H1 (cell line): ENCODE measurements at regions not wholly inside any gene's neighbourhood (a gene's known extent, or its start where the extent isn't known, plus 50 kb on each side); places are given as distances from the start of the nearest gene placed in this dataset.

Experiments
- CTCF ChIA-PET: fragments of 300-600 bp; sonication (Branson Sonifier 250); formaldehyde crosslinking; loops from one replicate; lab custom pipeline; 2021; ENCODE audit not compliant: partially characterized antibody; lab: Charles Lee
- POLR2A ChIA-PET: fragments of 300-600 bp; sonication (Branson Sonifier 250); formaldehyde crosslinking; loops from one replicate; lab custom pipeline; 2021; ENCODE audit warnings: inconsistent platforms; ENCODE audit not compliant: partially characterized antibody; lab: Charles Lee
- DNase-seq, 2 experiments: peaks; one replicate each; pipeline versions ENCODE4 v3.0.0 to v3.0.0-alpha.2; 2010 to 2022; ENCODE audit warnings: low spot score in 2 of 2, low read depth in 1 of 2, mixed read lengths in 1 of 2
- FAIRE-seq: peaks from 2 replicates; lab custom pipeline; 2011; peaks lifted over from hg19 to GRCh38; lab: Jason Lieb, UNC
- H2AFZ ChIP-seq: 2 replicates; pipeline ENCODE4 v1.8.1; 2012; ENCODE audit warnings: low read length, inconsistent platforms
- H2AK5ac ChIP-seq: 2 replicates; pipeline ENCODE4 v1.6.1; 2013; ENCODE audit warnings: low read depth, low read length
- H2BK120ac ChIP-seq: replicated peaks from 2 replicates; pipeline ENCODE3; 2013; ENCODE audit warnings: low read depth, low read length, inconsistent platforms
- H2BK12ac ChIP-seq: 2 replicates; pipeline ENCODE4 v1.6.1; 2013; ENCODE audit warnings: low read depth, low read length
- H2BK15ac ChIP-seq: 2 replicates; pipeline ENCODE4 v1.6.1; 2013; ENCODE audit warnings: low read length
- H2BK20ac ChIP-seq: 2 replicates; pipeline ENCODE4 v1.6.1; 2013; ENCODE audit warnings: low read length
- H2BK5ac ChIP-seq: 2 replicates; pipeline ENCODE4 v1.6.1; 2013; ENCODE audit warnings: low read depth, low read length
- H3K14ac ChIP-seq: 2 replicates; pipeline ENCODE4 v1.6.1; 2013; ENCODE audit warnings: inconsistent platforms; ENCODE audit not compliant: insufficient read length
- H3K18ac ChIP-seq: 2 replicates; pipeline ENCODE4 v1.6.1; 2013; ENCODE audit warnings: low read length; ENCODE audit errors: extremely low read depth
- H3K23ac ChIP-seq: 2 replicates; pipeline ENCODE4 v1.6.1; 2013; ENCODE audit warnings: inconsistent platforms; ENCODE audit not compliant: insufficient read length
- H3K23me2 ChIP-seq: 2 replicates; pipeline ENCODE4 v1.6.1; 2013; ENCODE audit warnings: low read depth, low read length
- H3K27ac ChIP-seq: 2 replicates; pipeline ENCODE4 v1.6.1; 2011; ENCODE audit warnings: low read depth, low read length, inconsistent platforms
- H3K27me3 ChIP-seq, 4 experiments: replicated peaks in 1 of 4; 1 replicate in 1 of 4; 2 replicates in 3 of 4; pipeline versions ENCODE4 v1.6.1 to v1.8.1; 2011 to 2013; ENCODE audit warnings: low read length in 3 of 4, mild to moderate bottlenecking in 3 of 4, inconsistent platforms in 2 of 4, mixed read lengths in 2 of 4, moderate library complexity in 1 of 4; ENCODE audit not compliant: control insufficient read depth in 3 of 4, insufficient read depth in 3 of 4; ENCODE audit errors: extremely low read depth in 1 of 4
- H3K36me3 ChIP-seq, 4 experiments: 2 replicates each; pipeline versions ENCODE4 v1.6.1 to v1.8.1; 2011 to 2013; ENCODE audit warnings: mild to moderate bottlenecking in 4 of 4, low read length in 3 of 4, moderate library complexity in 2 of 4, control low read depth in 1 of 4, inconsistent platforms in 1 of 4; ENCODE audit not compliant: insufficient read depth in 4 of 4, control insufficient read depth in 2 of 4
- H3K4ac ChIP-seq: replicated peaks from 2 replicates; pipeline ENCODE3; 2013; ENCODE audit warnings: low read length, low read depth, mixed read lengths, inconsistent platforms; ENCODE audit not compliant: insufficient read length
- H3K4me1 ChIP-seq, 4 experiments: replicated peaks in 1 of 4; 1 replicate in 1 of 4; 2 replicates in 3 of 4; pipeline versions ENCODE4 v1.6.1 to v1.8.1; 2011 to 2013; ENCODE audit warnings: low read length in 3 of 4, inconsistent platforms in 2 of 4, mixed read lengths in 1 of 4; ENCODE audit not compliant: insufficient read depth in 4 of 4, control insufficient read depth in 3 of 4
- H3K4me2 ChIP-seq, 2 experiments: 2 replicates each; pipeline versions ENCODE4 v1.6.1 to v1.8.1; 2011 to 2013; ENCODE audit warnings: low read depth in 2 of 2, low read length in 2 of 2, control low read depth in 1 of 2, inconsistent platforms in 1 of 2, mild to moderate bottlenecking in 1 of 2; ENCODE audit not compliant: insufficient read depth in 1 of 2
- H3K4me3 ChIP-seq, 4 experiments: fragments of 200-600, 300-600 bp in 1 of 4; sonication (generic), shearing (Covaris generic), sonication (Bioruptor Twin) in 1 of 4; 2 replicates each; pipeline versions ENCODE4 v1.5.1 to v1.8.1; 2011 to 2016; ENCODE audit warnings: low read length in 4 of 4, low read depth in 3 of 4, control low read depth in 2 of 4, inconsistent platforms in 2 of 4, mild to moderate bottlenecking in 2 of 4, mixed read lengths in 1 of 4, moderate library complexity in 1 of 4; ENCODE audit not compliant: insufficient read depth in 2 of 4; ENCODE audit errors: extremely low read depth in 1 of 4
- H3K56ac ChIP-seq: replicated peaks from 2 replicates; pipeline ENCODE3; 2013; ENCODE audit warnings: low read depth, mild to moderate bottlenecking, mixed read lengths, low read length, inconsistent platforms; ENCODE audit not compliant: insufficient read length
- H3K79me1 ChIP-seq: 2 replicates; pipeline ENCODE4 v1.6.1; 2013; ENCODE audit warnings: low read depth, low read length, control low read depth
- H3K79me2 ChIP-seq, 2 experiments: 2 replicates each; pipeline versions ENCODE4 v1.6.1 to v1.8.1; 2012 to 2013; ENCODE audit warnings: low read length in 2 of 2, mild to moderate bottlenecking in 2 of 2, inconsistent platforms in 1 of 2; ENCODE audit not compliant: insufficient read depth in 2 of 2, control insufficient read depth in 1 of 2
- H3K9ac ChIP-seq, 4 experiments: replicated peaks in 1 of 4; 1 replicate in 1 of 4; 2 replicates in 3 of 4; pipeline versions ENCODE4 v1.6.1 to v1.8.1; 2011 to 2013; ENCODE audit warnings: low read depth in 3 of 4, low read length in 3 of 4, control low read depth in 2 of 4, mild to moderate bottlenecking in 2 of 4, moderate library complexity in 2 of 4, inconsistent platforms in 1 of 4; ENCODE audit errors: extremely low read depth in 1 of 4
- H3K9me3 ChIP-seq, 2 experiments: 2 replicates each; pipeline versions ENCODE4 v1.6.1 to v1.8.1; 2012 to 2013; ENCODE audit warnings: mild to moderate bottlenecking in 2 of 2, moderate library complexity in 2 of 2, control low read depth in 1 of 2, inconsistent platforms in 1 of 2, low read depth in 1 of 2, low read length in 1 of 2, mixed read lengths in 1 of 2; ENCODE audit not compliant: insufficient read depth in 2 of 2
- H4K20me1 ChIP-seq, 2 experiments: replicated peaks in 1 of 2; 2 replicates each; pipeline versions ENCODE3 to v1.8.1; 2011 to 2013; ENCODE audit warnings: inconsistent platforms in 2 of 2, low read length in 2 of 2, mild to moderate bottlenecking in 1 of 2; ENCODE audit not compliant: insufficient read depth in 2 of 2, control insufficient read depth in 1 of 2
- H4K5ac ChIP-seq: 2 replicates; pipeline ENCODE4 v1.6.1; 2013; ENCODE audit warnings: low read length, low read depth, mixed read lengths, inconsistent platforms; ENCODE audit not compliant: insufficient read length
- H4K8ac ChIP-seq: 2 replicates; pipeline ENCODE4 v1.8.0; 2013; ENCODE audit warnings: mild to moderate bottlenecking, moderate library complexity, low read length, inconsistent platforms; ENCODE audit not compliant: insufficient read depth; ENCODE audit errors: extremely low read depth
- H4K91ac ChIP-seq: replicated peaks from 2 replicates; pipeline ENCODE3; 2013; ENCODE audit warnings: low read length, mixed read lengths, inconsistent platforms; ENCODE audit not compliant: insufficient read length
- GABPA ChIP-seq: IDR thresholded peaks from 2 replicates; pipeline ENCODE4 v1.6.1; 2011; ENCODE audit warnings: mild to moderate bottlenecking, low read length, moderate library complexity, borderline replicate concordance; ENCODE audit not compliant: insufficient read depth
- MAFK ChIP-seq: IDR thresholded peaks from 2 replicates; pipeline ENCODE4 v1.6.1; 2012; ENCODE audit warnings: low read depth, mild to moderate bottlenecking, improper control_type of control experiment, low read length
- RXRA ChIP-seq: IDR thresholded peaks from 2 replicates; pipeline ENCODE4 v1.6.1; 2011; ENCODE audit warnings: low read depth, mild to moderate bottlenecking, low read length, moderate library complexity; ENCODE audit not compliant: insufficient read depth
- SAP30 ChIP-seq: fragments of 300-600 bp; sonication (generic); IDR thresholded peaks from 2 replicates; pipeline ENCODE4 v1.7.1; 2012; ENCODE audit warnings: low read length, moderate library complexity, mild to moderate bottlenecking, inconsistent platforms; ENCODE audit not compliant: insufficient read depth, insufficient replicate concordance
- WGBS, 2 experiments: shearing (Covaris generic) in 1 of 2; methylation state at CpG; one replicate each; pipeline versions ENCODE4 v1.1.6 to v1.1.7; 2013 to 2015; ENCODE audit warnings: low lambda C conversion rate in 2 of 2, mixed read lengths in 2 of 2, inconsistent platforms in 1 of 2, low coverage in 1 of 2, missing lambda C conversion rate in 1 of 2; ENCODE audit not compliant: insufficient replicate concordance in 2 of 2, insufficient coverage in 1 of 2, insufficient read length in 1 of 2; ENCODE audit errors: extremely low coverage in 1 of 2, missing lambda C conversion rate in 1 of 2; 5-methylcytosine and 5-hydroxymethylcytosine counted together
- TF ChIP-seq, protein P1 (sequence below): IDR thresholded peaks from 2 replicates; pipeline ENCODE4 v1.6.1; 2012; ENCODE audit warnings: inconsistent platforms

DNA sequence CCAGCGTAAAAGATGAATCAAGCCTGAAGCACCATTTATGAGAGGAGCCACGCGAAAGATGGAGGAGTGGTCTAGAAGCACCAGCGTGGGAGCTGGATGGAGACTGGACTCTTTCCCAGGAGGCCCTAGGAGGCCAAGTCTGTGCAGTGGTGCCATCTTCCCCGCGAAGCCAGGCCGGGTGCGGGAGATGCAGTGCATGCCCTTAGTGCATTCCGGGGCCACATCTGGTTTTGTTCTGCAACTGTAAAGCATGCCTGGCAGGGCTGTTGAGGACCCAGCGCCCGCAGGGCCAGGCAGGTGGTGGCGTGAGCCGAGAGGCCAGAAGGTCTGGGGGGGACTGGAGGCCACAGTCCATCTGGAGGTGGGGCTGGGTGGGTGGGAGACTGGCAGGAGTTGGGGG, 78.6 kb upstream of the ADRA2C start:
- no peak for TF ChIP-seq GABPA
- TF ChIP-seq RXRA, result no peak
- no peak for TF ChIP-seq MAFK
- TF ChIP-seq SAP30, result no peak
- TF ChIP-seq, protein P1, sequence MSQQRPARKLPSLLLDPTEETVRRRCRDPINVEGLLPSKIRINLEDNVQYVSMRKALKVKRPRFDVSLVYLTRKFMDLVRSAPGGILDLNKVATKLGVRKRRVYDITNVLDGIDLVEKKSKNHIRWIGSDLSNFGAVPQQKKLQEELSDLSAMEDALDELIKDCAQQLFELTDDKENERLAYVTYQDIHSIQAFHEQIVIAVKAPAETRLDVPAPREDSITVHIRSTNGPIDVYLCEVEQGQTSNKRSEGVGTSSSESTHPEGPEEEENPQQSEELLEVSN, result no peak
- TF ChIP-seq, all 59 proteins: peak for 0
- no peak overlapping the region for H4K8ac ChIP-seq
- DNase-seq, result no peak
- POLR2A ChIA-PET, result no interaction called here
- no peaks in the 10 kb centered on the region; a peak in 1 of 7 replicates for H3K27me3 ChIP-seq
- H3K79me2 ChIP-seq, result no peaks in the 10 kb centered on the region
- no peaks in the 10 kb centered on the region for H3K9me3 ChIP-seq
- no peak overlapping the region for H2BK20ac ChIP-seq
- no peak overlapping the region for H3K56ac ChIP-seq
- H3K23ac ChIP-seq, result no peak overlapping the region
- H3K4ac ChIP-seq, result no peak overlapping the region
- no peaks in the 10 kb centered on the region for H3K79me1 ChIP-seq
- no peak overlapping the region for H3K4me3 ChIP-seq
- H3K9ac ChIP-seq, result no peak overlapping the region
- no peak overlapping the region for H2BK15ac ChIP-seq
- no peak overlapping the region for H2BK5ac ChIP-seq
- H2AK5ac ChIP-seq, result no peak overlapping the region
- H3K4me2 ChIP-seq, result no peak overlapping the region
- WGBS, 2 experiments, result 90% methylated on average over 13 of the region's 13 CpGs; no CpG with 5 or more reads in 1 of the 2 experiments
- no peak overlapping the region for H2BK12ac ChIP-seq
- H3K18ac ChIP-seq, result no peak overlapping the region
- no peaks in the 10 kb centered on the region; a peak in 1 of 7 replicates for H3K4me1 ChIP-seq
- no peaks in the 10 kb centered on the region for H3K36me3 ChIP-seq
- H2BK120ac ChIP-seq, result no peak overlapping the region
- no peak overlapping the region for H3K27ac ChIP-seq
- no peak overlapping the region for H4K91ac ChIP-seq
- no peak overlapping the region for H3K14ac ChIP-seq
- no peak overlapping the region for H2AFZ ChIP-seq
- CTCF ChIA-PET, result no interaction called here
- no peak overlapping the region for H4K5ac ChIP-seq
- H4K20me1 ChIP-seq, result no peaks in the 10 kb centered on the region
- FAIRE-seq, result no peak
- no peaks in the 10 kb centered on the region for H3K23me2 ChIP-seq
